ENCODE measurements at regions not wholly inside any gene's neighbourhood (a gene's known extent, or its start where the extent isn't known, plus 50 kb on each side); places are given as distances from the start of the nearest gene placed in this dataset.

- peak; percentile 37 for DNase-seq (ENCODE audit: low read depth)
- peak; percentile 38 for TF ChIP-seq CTCF (IDR thresholded peaks at IDR 0.05; ENCODE audit: insufficient read depth, low read depth, low read length, missing control alignments)
- H3K4me3 ChIP-seq (ENCODE audit: low read depth, low read length), result no peak overlapping the region
Measured at GRCh38 chr6:95923518-95923917, 92.3 kb upstream of the FUT9 start.

- H3K4me3 ChIP-seq (ENCODE audit: low read depth, low read length), result no peak overlapping the region
- TF ChIP-seq CTCF (IDR thresholded peaks at IDR 0.05; ENCODE audit: insufficient read depth, low read depth, low read length, missing control alignments), result no peak
- no peak for DNase-seq (ENCODE audit: low read depth)
Measured at GRCh38 chr6:95935736-95936135, 80.0 kb upstream of the FUT9 start.

- no peak for TF ChIP-seq CTCF (IDR thresholded peaks at IDR 0.05; ENCODE audit: insufficient read depth, low read depth, low read length, missing control alignments)
- no peak overlapping the region for H3K4me3 ChIP-seq (ENCODE audit: low read depth, low read length)
- DNase-seq (ENCODE audit: low read depth), result no peak
Measured at GRCh38 chr6:95946906-95947305, 68.9 kb upstream of the FUT9 start.

- no peak for TF ChIP-seq CTCF (IDR thresholded peaks at IDR 0.05; ENCODE audit: insufficient read depth, low read depth, low read length, missing control alignments)
- DNase-seq (ENCODE audit: low read depth), result peak; percentile 1
- no peak overlapping the region; the same call in 1 of the 2 replicates for H3K4me3 ChIP-seq (ENCODE audit: low read depth, low read length)
Measured at GRCh38 chr6:95948324-95948723, 67.5 kb upstream of the FUT9 start.

- no peak for DNase-seq (ENCODE audit: low read depth)
- TF ChIP-seq CTCF (IDR thresholded peaks at IDR 0.05; ENCODE audit: insufficient read depth, low read depth, low read length, missing control alignments), result no peak
Measured at GRCh38 chr6:95949985-95950384, 65.8 kb upstream of the FUT9 start.

GRCh38 chr6:95958686-95959085, 57.1 kb upstream of the FUT9 start:
- no peak for DNase-seq (ENCODE audit: low read depth)
- H3K4me3 ChIP-seq (ENCODE audit: low read depth, low read length), result no peak overlapping the region
- no peak for TF ChIP-seq CTCF (IDR thresholded peaks at IDR 0.05; ENCODE audit: insufficient read depth, low read depth, low read length, missing control alignments)

More at GRCh38 chr6:95949985-95950384, 65.8 kb upstream of the FUT9 start:
- no peak overlapping the region for H3K4me3 ChIP-seq (ENCODE audit: low read depth, low read length)

GRCh38 chr6:95959261-95959660, 56.5 kb upstream of the FUT9 start:
- no peak for TF ChIP-seq CTCF (IDR thresholded peaks at IDR 0.05; ENCODE audit: insufficient read depth, low read depth, low read length, missing control alignments)
- DNase-seq (ENCODE audit: low read depth), result no peak
- H3K4me3 ChIP-seq (ENCODE audit: low read depth, low read length), result no peak overlapping the region
